Activated T-helper 1 cell treated with anti-CD3 and anti-CD28 coated beads, Interleukin-12 subunit alpha, Interleukin-12 subunit beta, Interleukin-2, Interleukin-4 antibody, amounts not matched to agents 30 ng/mL and 10 ng/mL and 1 ng/mL, durations not matched to agents 14 hours and 24 hours and 36 hours (primary cell): ENCODE measurements at regions not wholly inside any gene's neighbourhood (a gene's known extent, or its start where the extent isn't known, plus 50 kb on each side); places are given as distances from the start of the nearest gene placed in this dataset.
"Not testable (repeated sequence)": the region's sequence is repeated elsewhere in the genome, so short reads cannot be mapped to it uniquely, and the experiment has no call there.

Experiments used
- DNase-seq: peaks from one replicate; pipeline ENCODE4 v3.0.0; 2021; ENCODE audit warnings: low spot score
- H3K27ac Mint-ChIP-seq: one replicate; pipeline ENCODE4 v1.8.0; 2021; ENCODE audit warnings: mild to moderate bottlenecking, mixed read lengths
- H3K27me3 Mint-ChIP-seq: one replicate; pipeline ENCODE4 v1.8.0; 2022; ENCODE audit warnings: mild to moderate bottlenecking, moderate library complexity, mixed read lengths; ENCODE audit not compliant: insufficient read depth
- H3K36me3 Mint-ChIP-seq: one replicate; pipeline ENCODE4 v1.8.0; 2021; ENCODE audit warnings: low read depth, mixed read lengths
- H3K4me1 Mint-ChIP-seq: one replicate; pipeline ENCODE4 v1.8.0; 2021; ENCODE audit warnings: low read depth, mixed read lengths
- H3K4me3 Mint-ChIP-seq: one replicate; pipeline ENCODE4 v1.8.0; 2021; ENCODE audit warnings: mild to moderate bottlenecking, moderate library complexity, mixed read lengths
- H3K9me3 Mint-ChIP-seq: one replicate; pipeline ENCODE4 v1.8.0; 2021; ENCODE audit warnings: mixed read lengths
- intact Hi-C: fragments of 100-400 bp; cut with micrococcal nuclease; formaldehyde crosslinking; loops from one replicate; pipeline ENCODE4 v1.15.1; 2024

DNA sequence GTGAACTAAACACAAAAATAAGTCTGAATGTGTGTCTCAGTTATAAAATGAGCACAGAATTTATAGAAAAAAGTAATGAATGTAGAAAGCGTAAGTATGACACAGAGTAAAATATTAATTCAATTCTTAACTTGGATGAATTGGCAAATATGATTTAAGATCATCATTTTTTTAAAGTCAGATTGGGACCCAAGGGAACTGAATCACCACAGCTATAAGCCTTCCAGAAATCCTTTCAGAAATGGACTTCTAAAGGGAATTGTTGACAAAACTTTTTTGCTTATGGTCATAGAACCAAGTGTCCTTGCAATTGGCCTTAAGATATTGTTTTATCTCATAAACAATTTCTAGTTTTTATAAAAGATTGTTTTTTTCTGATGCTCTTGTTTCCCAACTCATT lies 495.1 kb upstream of the DAB2 start:
- H3K27me3 Mint-ChIP-seq: no peaks in the 10 kb centered on the region
- H3K9me3 Mint-ChIP-seq: no peaks in the 10 kb centered on the region
- intact Hi-C loops: no loop called here
- H3K4me3 Mint-ChIP-seq: no peak overlapping the region
- no peak for DNase-seq
- no peaks in the 10 kb centered on the region for H3K4me1 Mint-ChIP-seq
- no peak overlapping the region for H3K27ac Mint-ChIP-seq
- H3K36me3 Mint-ChIP-seq: no peaks in the 10 kb centered on the region

DNA sequence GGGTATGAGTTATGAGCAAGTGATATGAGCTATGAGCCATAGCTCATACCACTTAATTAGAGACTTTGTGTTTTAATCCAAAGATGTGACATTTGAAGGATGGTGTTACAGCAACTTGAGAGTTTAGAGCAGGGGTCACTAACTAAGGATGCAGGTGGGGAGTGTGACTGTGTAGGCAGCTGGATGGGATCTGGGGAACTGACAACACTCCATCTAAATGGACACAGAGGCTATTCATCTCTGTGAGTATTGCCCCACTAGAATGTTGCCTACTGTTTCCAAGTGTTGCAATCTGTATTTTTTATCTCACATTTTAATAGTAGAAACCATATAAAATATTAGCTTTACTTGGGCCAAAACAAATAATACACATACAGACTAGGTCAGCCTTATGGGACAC lies 488.1 kb upstream of the DAB2 start:
- Mint-ChIP-seq H3K27me3 (peaks cover 6% of the 10 kb centered on the region), H3K36me3 (no peaks in the 10 kb centered on the region), H3K27ac (no peak overlapping the region), H3K4me1 (no peaks in the 10 kb centered on the region), H3K4me3 (no peak overlapping the region), H3K9me3 (no peaks in the 10 kb centered on the region)
- DNase-seq: no peak
- intact Hi-C loops: no loop called here

DNA sequence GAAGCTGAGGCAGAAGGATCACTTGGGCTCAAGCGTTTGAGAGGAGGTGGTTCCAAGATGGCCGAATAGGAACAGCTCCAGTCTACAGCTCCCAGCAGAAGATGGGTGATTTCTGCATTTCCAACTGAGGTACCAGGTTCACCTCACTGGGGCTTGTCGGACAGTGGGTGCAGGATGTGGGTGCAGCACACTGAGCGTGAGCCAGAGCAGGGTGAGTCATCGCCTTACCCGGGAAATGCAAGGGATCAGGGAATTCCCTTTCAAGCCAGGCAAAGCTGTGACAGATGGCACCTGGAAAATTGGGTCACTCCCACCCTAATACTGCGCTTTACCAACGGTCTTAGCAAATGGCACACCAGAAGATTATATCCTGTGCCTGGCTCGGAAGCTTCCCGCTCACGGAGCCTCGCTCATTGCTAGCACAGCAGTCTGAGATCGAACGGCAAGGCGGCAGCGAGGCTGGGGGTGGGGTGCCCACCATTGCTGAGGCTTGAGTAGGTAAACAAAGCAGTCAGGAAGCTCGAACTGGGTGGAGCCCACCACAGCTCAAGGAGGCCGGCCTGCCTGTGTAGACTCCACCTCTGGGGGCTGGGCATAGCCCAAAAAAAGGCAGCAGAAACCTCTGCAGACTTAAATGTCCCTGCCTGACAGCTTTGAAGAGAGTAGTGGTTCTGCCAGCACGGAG lies 482.6 kb upstream of the DAB2 start:
- H3K4me1 Mint-ChIP-seq, H3K9me3 Mint-ChIP-seq, H3K36me3 Mint-ChIP-seq, intact Hi-C loops, DNase-seq, H3K4me3 Mint-ChIP-seq, H3K27me3 Mint-ChIP-seq, H3K27ac Mint-ChIP-seq: not testable (repeated sequence)

DNA sequence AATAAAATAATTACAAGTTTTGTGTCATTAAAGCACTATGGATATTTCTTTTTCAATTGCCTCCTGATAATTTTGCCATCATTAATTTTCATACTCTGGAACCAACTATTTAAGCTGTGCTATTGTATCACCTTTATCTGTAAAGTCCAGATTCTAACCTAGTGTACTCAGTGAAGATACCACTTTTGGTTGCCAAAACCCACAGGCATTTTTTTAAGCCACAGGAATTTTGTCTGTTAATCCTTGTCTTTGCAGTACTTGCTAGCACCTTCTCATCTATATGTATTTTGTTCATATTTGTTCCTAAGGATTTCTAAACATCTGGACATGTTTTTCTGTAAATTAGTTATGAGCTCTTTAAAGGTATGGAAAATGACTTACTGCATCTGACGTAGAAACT lies 481.4 kb upstream of the DAB2 start:
- Mint-ChIP-seq H3K9me3 (no peaks in the 10 kb centered on the region), H3K4me1 (no peaks in the 10 kb centered on the region), H3K36me3 (no peaks in the 10 kb centered on the region), H3K27me3 (peaks cover 3% of the 10 kb centered on the region), H3K4me3 (no peak overlapping the region), H3K27ac (no peak overlapping the region)
- intact Hi-C loops: no loop called here
- DNase-seq: no peak

DNA sequence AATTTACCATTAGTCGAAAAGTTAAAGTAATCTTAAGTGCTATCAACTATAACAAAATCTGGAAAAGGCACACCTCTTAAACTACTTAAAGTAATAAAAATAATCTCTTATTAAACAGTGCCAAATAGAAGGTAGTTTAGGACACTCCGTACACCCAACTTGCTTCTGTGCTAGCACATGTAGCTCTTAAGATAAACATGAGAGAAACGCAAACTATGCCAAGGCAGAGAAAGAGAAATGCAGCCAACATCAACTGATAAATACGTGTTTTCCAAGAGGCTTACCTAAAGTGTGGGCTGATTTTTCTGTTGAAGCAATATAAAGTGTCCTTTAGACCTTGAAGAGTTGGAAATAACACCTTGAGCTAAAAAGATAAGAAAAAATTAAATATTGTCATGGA lies 480.6 kb upstream of the DAB2 start:
- Mint-ChIP-seq H3K36me3 (no peaks in the 10 kb centered on the region), H3K9me3 (no peaks in the 10 kb centered on the region), H3K4me1 (no peaks in the 10 kb centered on the region), H3K27ac (no peak overlapping the region), H3K4me3 (no peak overlapping the region), H3K27me3 (peaks cover 3% of the 10 kb centered on the region)
- no peak for DNase-seq
- intact Hi-C loops: no loop called here

DNA sequence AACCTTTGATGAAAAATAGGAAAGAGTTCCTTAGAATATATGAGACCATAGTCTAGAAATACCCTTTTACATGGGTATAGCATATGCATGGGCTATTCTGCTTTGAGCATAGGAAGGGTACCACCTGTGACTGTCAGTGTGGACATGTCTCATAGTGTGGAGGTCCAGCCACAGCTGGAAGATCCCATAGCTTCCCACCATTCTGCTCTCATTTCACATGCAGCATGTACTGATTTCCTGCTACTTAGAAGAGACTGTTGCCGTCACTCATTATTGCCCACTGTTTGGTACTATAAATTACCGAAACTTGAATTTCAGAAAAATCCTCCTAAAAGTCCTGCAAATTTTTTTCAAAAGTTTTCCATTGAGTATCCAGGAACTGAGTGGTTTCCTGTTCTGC lies 477.8 kb upstream of the DAB2 start:
- H3K9me3 Mint-ChIP-seq: no peaks in the 10 kb centered on the region
- H3K4me1 Mint-ChIP-seq: no peaks in the 10 kb centered on the region
- no peak overlapping the region for H3K27ac Mint-ChIP-seq
- H3K4me3 Mint-ChIP-seq: no peak overlapping the region
- DNase-seq: no peak
- H3K36me3 Mint-ChIP-seq: no peaks in the 10 kb centered on the region
- intact Hi-C loops: no loop called here
- H3K27me3 Mint-ChIP-seq: peaks cover 3% of the 10 kb centered on the region

DNA sequence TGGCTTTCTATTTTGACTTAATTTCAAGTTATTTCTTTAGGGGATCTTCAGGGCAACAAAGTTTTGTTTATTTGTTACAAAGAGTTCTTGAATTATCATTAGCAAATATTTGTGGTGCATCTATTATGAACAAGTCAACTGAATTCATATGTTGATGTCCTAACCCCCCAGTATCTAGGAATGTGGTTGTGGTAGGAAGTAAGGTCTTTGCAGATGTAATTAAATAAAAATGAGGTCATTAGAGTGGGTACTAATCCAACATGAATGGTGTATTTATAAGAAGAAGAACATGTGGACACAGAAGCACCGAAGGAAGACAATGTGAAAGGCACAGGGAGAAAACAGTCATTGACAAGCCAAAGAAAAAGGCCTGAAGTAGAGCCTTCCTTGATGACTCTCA lies 474.0 kb upstream of the DAB2 start:
- Mint-ChIP-seq H3K36me3 (no peaks in the 10 kb centered on the region), H3K27ac (no peak overlapping the region), H3K27me3 (peaks cover 5% of the 10 kb centered on the region), H3K4me1 (no peaks in the 10 kb centered on the region), H3K4me3 (no peak overlapping the region), H3K9me3 (no peaks in the 10 kb centered on the region)
- intact Hi-C loops: no loop called here
- no peak for DNase-seq

DNA sequence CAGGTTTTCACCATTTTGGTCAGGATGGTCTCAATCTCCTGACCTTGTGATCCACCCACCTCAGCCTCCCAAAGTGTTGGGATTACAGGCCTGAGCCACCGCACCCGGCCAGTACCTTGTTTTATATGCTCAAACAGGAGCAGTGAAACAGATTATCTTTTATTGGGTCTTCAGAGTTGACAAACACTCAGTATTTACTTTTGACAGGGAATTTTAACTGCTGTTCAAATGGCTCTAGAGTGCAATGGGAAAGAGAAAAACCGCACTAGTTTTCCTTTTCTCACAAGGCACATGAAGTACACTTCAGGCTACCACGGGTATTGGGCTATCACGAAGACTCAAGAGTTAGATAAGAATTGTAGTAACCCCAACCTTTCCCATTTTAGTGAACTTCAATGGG lies 471.9 kb upstream of the DAB2 start:
- intact Hi-C loops: no loop called here
- Mint-ChIP-seq H3K36me3 (no peaks in the 10 kb centered on the region), H3K27me3 (peaks cover 4% of the 10 kb centered on the region), H3K4me1 (no peaks in the 10 kb centered on the region), H3K9me3 (no peaks in the 10 kb centered on the region), H3K4me3 (no peak overlapping the region), H3K27ac (no peak overlapping the region)
- DNase-seq: no peak

DNA sequence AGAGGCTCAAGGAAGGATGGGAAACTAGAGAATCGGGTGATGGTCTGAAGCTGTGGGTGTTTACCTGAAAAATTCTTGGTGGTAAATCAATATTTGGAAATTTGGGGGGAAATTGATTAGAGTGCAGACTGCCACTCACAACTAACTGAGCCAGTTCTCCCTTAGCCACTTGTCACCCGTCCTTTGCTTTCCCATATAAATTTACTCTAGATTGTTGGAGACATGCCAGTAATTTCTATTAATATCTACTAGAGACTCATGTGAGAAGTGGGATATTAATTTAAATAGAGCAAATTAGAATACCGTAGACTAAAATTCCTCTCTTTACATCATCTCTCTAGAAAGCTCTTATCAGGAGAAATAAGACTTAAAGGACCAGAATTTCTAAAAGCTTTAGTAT lies 471.3 kb upstream of the DAB2 start:
- Mint-ChIP-seq H3K36me3 (no peaks in the 10 kb centered on the region), H3K27me3 (peaks cover 3% of the 10 kb centered on the region), H3K4me1 (no peaks in the 10 kb centered on the region), H3K27ac (no peak overlapping the region), H3K4me3 (no peak overlapping the region), H3K9me3 (no peaks in the 10 kb centered on the region)
- intact Hi-C loops: no loop called here
- no peak for DNase-seq

DNA sequence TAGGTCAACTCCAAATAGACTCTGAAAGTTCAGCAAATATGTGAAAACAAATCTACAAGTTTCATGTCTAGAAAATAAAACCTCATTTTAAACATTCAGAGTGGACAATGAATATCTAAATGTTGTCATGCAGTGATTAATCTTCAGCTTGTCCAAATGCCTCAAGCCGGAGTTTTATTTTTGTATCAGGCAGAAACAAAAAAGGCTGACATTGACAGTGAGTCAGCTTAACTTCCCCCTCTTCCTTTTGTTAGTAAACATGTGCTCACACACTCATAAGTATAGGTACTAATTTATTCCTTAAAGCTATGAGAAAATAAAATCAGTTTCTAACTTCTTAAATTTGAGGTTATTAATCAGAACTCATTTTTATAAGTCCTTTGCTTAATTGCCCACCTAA lies 467.9 kb upstream of the DAB2 start:
- H3K4me3 Mint-ChIP-seq: no peak overlapping the region
- no peak overlapping the region for H3K27ac Mint-ChIP-seq
- no peaks in the 10 kb centered on the region for H3K36me3 Mint-ChIP-seq
- H3K4me1 Mint-ChIP-seq: no peaks in the 10 kb centered on the region
- intact Hi-C loops: no loop called here
- no peaks in the 10 kb centered on the region for H3K9me3 Mint-ChIP-seq
- DNase-seq: no peak
- H3K27me3 Mint-ChIP-seq: peaks cover 6% of the 10 kb centered on the region

DNA sequence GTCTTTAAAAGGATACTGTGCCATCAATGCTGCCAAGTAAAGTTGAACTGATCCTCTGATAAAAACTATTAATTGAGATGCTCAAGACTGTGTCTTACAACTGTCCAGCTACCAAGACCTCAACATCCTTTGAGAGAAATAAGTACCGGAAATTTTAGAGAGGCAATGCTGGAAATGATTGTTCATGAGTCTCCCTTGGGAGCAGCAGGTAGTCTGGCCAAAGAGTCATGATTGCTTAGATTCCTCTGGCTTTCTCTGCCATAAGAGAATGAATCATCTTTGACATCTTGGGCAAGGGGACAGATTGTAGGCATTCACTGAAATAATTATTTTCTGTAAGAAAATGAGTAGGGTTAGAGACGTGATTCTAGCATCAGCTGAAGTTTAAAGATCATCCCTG lies 466.6 kb upstream of the DAB2 start:
- intact Hi-C loops: no loop called here
- Mint-ChIP-seq H3K27me3 (peaks cover 6% of the 10 kb centered on the region), H3K9me3 (no peaks in the 10 kb centered on the region), H3K27ac (no peak overlapping the region), H3K4me1 (no peaks in the 10 kb centered on the region), H3K4me3 (no peak overlapping the region), H3K36me3 (no peaks in the 10 kb centered on the region)
- DNase-seq: no peak

DNA sequence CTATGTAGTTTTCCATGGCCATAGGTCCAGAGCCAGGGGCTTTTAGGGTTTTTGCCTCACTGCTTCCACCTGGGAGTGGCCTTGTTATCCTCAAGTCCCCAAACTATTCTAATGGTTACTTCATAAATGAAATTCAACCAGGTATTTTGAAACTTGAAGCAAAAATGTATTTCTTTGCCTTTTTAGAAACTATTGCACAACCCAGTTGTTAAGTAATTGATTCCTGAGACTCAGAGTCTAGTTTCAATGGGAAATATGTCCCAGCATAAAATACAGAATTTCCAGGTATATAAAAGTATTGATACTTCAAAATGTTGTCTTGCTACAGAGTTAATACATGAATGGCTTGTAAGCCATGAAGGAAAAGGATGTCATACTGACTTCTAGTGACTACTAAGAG lies 456.2 kb upstream of the DAB2 start:
- Mint-ChIP-seq H3K27me3 (peaks cover 5% of the 10 kb centered on the region), H3K4me3 (no peak overlapping the region), H3K4me1 (no peaks in the 10 kb centered on the region), H3K36me3 (no peaks in the 10 kb centered on the region), H3K27ac (no peak overlapping the region), H3K9me3 (no peaks in the 10 kb centered on the region)
- DNase-seq: no peak
- intact Hi-C loops: no loop called here

DNA sequence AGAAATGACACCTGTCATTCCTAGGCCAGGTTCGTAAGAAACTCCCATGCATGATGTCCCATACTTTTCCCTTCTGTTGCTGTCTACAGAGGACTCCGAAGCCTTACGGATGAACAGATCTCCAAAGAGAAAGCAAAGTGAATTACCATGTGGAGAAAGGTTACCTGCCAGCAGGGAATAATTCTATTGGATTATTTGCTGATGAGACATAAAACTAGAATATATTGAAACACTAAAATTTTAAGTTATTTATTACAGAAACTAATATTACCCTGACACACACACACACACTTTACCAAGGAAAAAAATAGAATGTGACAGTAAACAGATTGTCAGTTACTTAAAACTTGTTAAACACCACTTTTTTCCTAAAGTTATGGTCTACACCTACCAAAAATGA lies 452.7 kb upstream of the DAB2 start:
- no peaks in the 10 kb centered on the region for H3K36me3 Mint-ChIP-seq
- no peak overlapping the region for H3K4me3 Mint-ChIP-seq
- H3K27ac Mint-ChIP-seq: no peak overlapping the region
- no peaks in the 10 kb centered on the region for H3K4me1 Mint-ChIP-seq
- DNase-seq: no peak
- peaks cover 5% of the 10 kb centered on the region for H3K27me3 Mint-ChIP-seq
- intact Hi-C loops: no loop called here
- H3K9me3 Mint-ChIP-seq: no peaks in the 10 kb centered on the region

DNA sequence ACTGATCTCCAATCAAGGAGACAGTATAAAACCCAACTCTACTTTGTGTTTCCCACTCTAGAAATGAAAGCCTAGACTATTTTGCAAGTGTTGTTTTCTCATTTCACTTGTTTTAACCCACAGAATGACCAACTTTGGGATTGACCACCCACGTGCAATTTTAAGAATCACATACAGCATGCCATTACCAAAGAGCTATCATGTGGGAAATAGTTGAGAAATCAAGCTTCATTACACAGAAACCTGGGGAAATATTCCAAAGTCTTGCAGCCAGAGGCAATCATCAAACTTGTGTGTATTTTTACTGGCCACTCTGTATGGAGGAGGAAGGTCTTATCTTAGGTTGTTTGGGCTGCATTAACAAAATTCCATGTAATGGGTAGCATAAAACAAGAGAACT lies 451.4 kb upstream of the DAB2 start:
- Mint-ChIP-seq H3K27ac (no peak overlapping the region), H3K4me3 (no peak overlapping the region), H3K9me3 (no peaks in the 10 kb centered on the region), H3K27me3 (peaks cover 4% of the 10 kb centered on the region), H3K36me3 (no peaks in the 10 kb centered on the region), H3K4me1 (no peaks in the 10 kb centered on the region)
- DNase-seq: no peak
- intact Hi-C loops: no loop called here
